ENCODE measurements at regions not wholly inside any gene's neighbourhood (a gene's known extent, or its start where the extent isn't known, plus 50 kb on each side); places are given as distances from the start of the nearest gene placed in this dataset.

- FAIRE-seq, result no peak
- no TSS peak for BruUV-seq (replicated peaks)
- H3K4me3 ChIP-seq, result no peak overlapping the region
- no peaks in the 10 kb centered on the region for H4K20me1 ChIP-seq (ENCODE audit: control insufficient read depth, insufficient read depth)
- H3K4me1 ChIP-seq (ENCODE audit: control insufficient read depth, insufficient read depth, low read length), result no peaks in the 10 kb centered on the region
- in situ Hi-C loops (cut with MboI), result no loop called here
- RAD21 ChIA-PET (ENCODE audit: unreplicated experiment), result no interaction called here
- no peaks in the 10 kb centered on the region for H3K79me2 ChIP-seq (ENCODE audit: control insufficient read depth, insufficient read depth, low read length)
- ATAC-seq, result no peak
- CTCF ChIA-PET, result no interaction called here
- no peaks in the 10 kb centered on the region for H3K36me3 ChIP-seq (ENCODE audit: control insufficient read depth in 2 of 2, insufficient read depth in 2 of 2, low read length in 1 of 2)
- DNase-seq (ENCODE audit: low read depth, low spot score), result no peak
- POLR2A ChIA-PET, result no interaction called here
- peaks cover 0 to 3% of the 10 kb centered on the region in 2 experiments; a peak in 1 of 4 replicates for H3K27me3 ChIP-seq (replicated peaks in 1 of 2; ENCODE audit: control insufficient read depth in 2 of 2, insufficient read depth in 2 of 2, low read length in 1 of 2)
- H3K4me2 ChIP-seq (ENCODE audit: control insufficient read depth, insufficient read depth), result no peak overlapping the region
- no peak overlapping the region for H3K27ac ChIP-seq (ENCODE audit: control insufficient read depth, insufficient read depth)
- H3K9me3 ChIP-seq (replicated peaks; ENCODE audit: control insufficient read depth, insufficient read depth, low read length), result no peaks in the 10 kb centered on the region
- intact Hi-C loops (cut with micrococcal nuclease; ENCODE audit: unreplicated experiment), result no loop called here
- no peak overlapping the region for H2AFZ ChIP-seq (ENCODE audit: control insufficient read depth, low read depth, low read length)
- SMC1A ChIA-PET (ENCODE audit: uncharacterized antibody, unreplicated experiment), result interaction anchor here (1.3 kb wide), 1 partner anchor 16 kb away, joined by 3 read pairs; no protein-coding TSS in a partner anchor
- TF ChIP-seq NRF1 (conservative IDR thresholded peaks at IDR 0.05; ENCODE audit: low read depth, low read length), result no peak
- TF ChIP-seq CBFB (IDR thresholded peaks at IDR 0.05; ENCODE audit: low read depth), result no peak
- no peak for TF ChIP-seq ATF3 (IDR thresholded peaks at IDR 0.05; ENCODE audit: borderline replicate concordance, extremely low read depth, low read depth, low read length)
- TF ChIP-seq MYB (IDR thresholded peaks at IDR 0.05; ENCODE audit: borderline replicate concordance, low read depth, low read length), result no peak
- no peak for TF ChIP-seq SMARCA5 (IDR thresholded peaks at IDR 0.05)
- TF ChIP-seq SPI1 (IDR thresholded peaks at IDR 0.05; ENCODE audit: borderline replicate concordance, insufficient read depth, low read depth, low read length), result no peak
- no peak for TF ChIP-seq MLLT1 (IDR thresholded peaks at IDR 0.05)
- TF ChIP-seq IKZF1 (conservative IDR thresholded peaks at IDR 0.05), result no peak
- no peak for TF ChIP-seq CREM (IDR thresholded peaks at IDR 0.05; ENCODE audit: low read depth)
- no peak for TF ChIP-seq ZNF622 (IDR thresholded peaks at IDR 0.05)
- TF ChIP-seq BMI1 (IDR thresholded peaks at IDR 0.05; ENCODE audit: borderline replicate concordance), result no peak
- TF ChIP-seq MYC (IDR thresholded peaks at IDR 0.05; ENCODE audit: insufficient read depth, insufficient read length, insufficient replicate concordance, low read length, severe bottlenecking), result no peak
- TF ChIP-seq FOS (IDR thresholded peaks at IDR 0.05; ENCODE audit: borderline replicate concordance, extremely low read depth, insufficient read length), result no peak
- WGBS (ENCODE audit: insufficient coverage, insufficient replicate concordance, low lambda C conversion rate, missing lambda C conversion rate), result 22% methylated on average over 5 of the region's 5 CpGs
- no peak overlapping the region for H3K9ac ChIP-seq (ENCODE audit: control insufficient read depth, insufficient read depth, low read length)
These were observed 215.4 kb downstream of the UTP18 start for GRCh38 chr17:51475730-51476129.

Data from GM12878 (cell line).